ENCODE measurements at regions not wholly inside any gene's neighbourhood (a gene's known extent, or its start where the extent isn't known, plus 50 kb on each side); places are given as distances from the start of the nearest gene placed in this dataset.

DNA sequence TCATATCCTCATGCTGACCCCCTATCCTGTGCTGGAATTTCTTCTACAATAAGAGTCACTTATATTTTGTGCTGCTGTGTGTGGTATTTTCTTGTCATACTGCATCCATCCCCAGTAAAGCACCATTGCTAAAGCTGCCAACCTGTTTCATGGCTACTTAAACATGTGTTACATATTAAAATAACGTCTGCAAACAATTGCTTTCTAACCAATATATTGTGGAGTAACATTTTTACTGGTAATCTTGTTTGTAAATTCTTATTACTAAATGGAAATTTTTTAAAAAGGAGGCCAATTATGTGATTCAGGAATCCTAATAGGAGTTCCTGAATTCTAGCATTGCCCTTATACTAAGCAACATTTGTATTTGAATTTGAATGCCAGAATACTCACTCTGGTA is 160.3 kb upstream of the VEGFC start:
- Histone ChIP-seq H3K4me1 (ENCODE audit: control insufficient read depth in 2 of 3, insufficient read depth in 2 of 3, low read depth in 1 of 3, low read length in 3 of 3) (peaks cover 0 to 4% (median 0%) of the 10 kb centered on the region in 3 donors), H3K27ac (ENCODE audit: low read depth in 2 of 2, low read length in 2 of 2) (no peak overlapping the region), H3K4me3 (ENCODE audit: low read length in 3 of 3) (no peak overlapping the region), H3K9ac (ENCODE audit: low read length in 3 of 3) (no peak overlapping the region), H3K9me3 (ENCODE audit: control insufficient read depth in 2 of 3, insufficient read depth in 1 of 3, low read length in 3 of 3) (no peaks in the 10 kb centered on the region), H3K27me3 (ENCODE audit: control insufficient read depth, insufficient read depth, low read length) (no peaks in the 10 kb centered on the region), H3K36me3 (ENCODE audit: control insufficient read depth in 2 of 3, insufficient read depth in 3 of 3, low read length in 3 of 3) (no peaks in the 10 kb centered on the region)
- intact Hi-C loops (cut with DNase I) = no loop called here
- no peak for DNase-seq
- no peak for FAIRE-seq
- TF ChIP-seq, protein P1, sequence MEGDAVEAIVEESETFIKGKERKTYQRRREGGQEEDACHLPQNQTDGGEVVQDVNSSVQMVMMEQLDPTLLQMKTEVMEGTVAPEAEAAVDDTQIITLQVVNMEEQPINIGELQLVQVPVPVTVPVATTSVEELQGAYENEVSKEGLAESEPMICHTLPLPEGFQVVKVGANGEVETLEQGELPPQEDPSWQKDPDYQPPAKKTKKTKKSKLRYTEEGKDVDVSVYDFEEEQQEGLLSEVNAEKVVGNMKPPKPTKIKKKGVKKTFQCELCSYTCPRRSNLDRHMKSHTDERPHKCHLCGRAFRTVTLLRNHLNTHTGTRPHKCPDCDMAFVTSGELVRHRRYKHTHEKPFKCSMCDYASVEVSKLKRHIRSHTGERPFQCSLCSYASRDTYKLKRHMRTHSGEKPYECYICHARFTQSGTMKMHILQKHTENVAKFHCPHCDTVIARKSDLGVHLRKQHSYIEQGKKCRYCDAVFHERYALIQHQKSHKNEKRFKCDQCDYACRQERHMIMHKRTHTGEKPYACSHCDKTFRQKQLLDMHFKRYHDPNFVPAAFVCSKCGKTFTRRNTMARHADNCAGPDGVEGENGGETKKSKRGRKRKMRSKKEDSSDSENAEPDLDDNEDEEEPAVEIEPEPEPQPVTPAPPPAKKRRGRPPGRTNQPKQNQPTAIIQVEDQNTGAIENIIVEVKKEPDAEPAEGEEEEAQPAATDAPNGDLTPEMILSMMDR (IDR thresholded peaks at IDR 0.05; ENCODE audit: borderline replicate concordance, extremely low read depth, insufficient read depth) = no peak

DNA sequence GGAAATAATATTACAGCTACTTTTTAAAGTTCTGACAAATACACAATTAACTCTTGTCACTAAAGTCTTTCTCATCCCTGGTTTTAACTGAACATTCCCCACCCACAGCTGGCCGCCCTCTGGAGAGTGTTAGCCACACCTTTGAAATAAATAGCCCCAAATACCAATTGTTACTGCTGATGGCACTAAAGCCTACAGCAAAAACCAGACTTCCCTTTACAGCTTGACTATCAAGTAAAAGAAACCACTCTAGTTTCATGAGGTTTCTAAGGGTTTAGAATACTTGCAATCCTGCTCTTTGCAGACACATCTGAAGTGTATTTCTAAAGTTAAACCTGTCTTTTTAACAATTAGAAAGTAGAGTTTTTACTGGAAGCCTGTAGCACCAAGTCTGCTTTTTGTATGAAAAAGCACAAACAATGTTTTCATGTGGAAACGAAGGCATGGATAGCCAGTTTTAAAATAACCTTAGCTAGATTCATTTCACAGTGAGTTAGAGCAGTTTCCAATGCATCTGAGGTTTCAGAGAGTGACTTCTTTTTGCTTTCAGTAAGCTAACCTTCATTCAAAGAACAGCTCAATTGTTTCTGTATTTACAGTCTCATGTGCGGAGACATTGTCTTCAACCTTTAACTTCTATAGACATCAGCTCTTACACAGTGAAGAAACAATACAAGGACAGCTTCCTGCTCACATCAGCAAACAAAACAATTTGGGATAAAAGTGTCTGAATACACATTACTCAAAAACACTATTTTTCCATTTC is 164.8 kb upstream of the VEGFC start:
- Histone ChIP-seq H3K4me3 (ENCODE audit: low read length in 3 of 3) (no peak overlapping the region), H3K9ac (ENCODE audit: low read length in 3 of 3) (no peak overlapping the region), H3K9me3 (ENCODE audit: control insufficient read depth in 2 of 3, insufficient read depth in 1 of 3, low read length in 3 of 3) (no peaks in the 10 kb centered on the region), H3K27ac (ENCODE audit: low read depth in 2 of 2, low read length in 2 of 2) (no peak overlapping the region), H3K27me3 (ENCODE audit: control insufficient read depth, insufficient read depth, low read length) (no peaks in the 10 kb centered on the region), H3K4me1 (ENCODE audit: control insufficient read depth in 2 of 3, insufficient read depth in 2 of 3, low read depth in 1 of 3, low read length in 3 of 3) (no peaks in the 10 kb centered on the region), H3K36me3 (ENCODE audit: control insufficient read depth in 2 of 3, insufficient read depth in 3 of 3, low read length in 3 of 3) (no peaks in the 10 kb centered on the region)
- DNase-seq (no peak), FAIRE-seq (no peak)
- TF ChIP-seq, protein P1 (IDR thresholded peaks at IDR 0.05; ENCODE audit: borderline replicate concordance, extremely low read depth, insufficient read depth) = no peak
- intact Hi-C loops (cut with DNase I) = no loop called here

DNA sequence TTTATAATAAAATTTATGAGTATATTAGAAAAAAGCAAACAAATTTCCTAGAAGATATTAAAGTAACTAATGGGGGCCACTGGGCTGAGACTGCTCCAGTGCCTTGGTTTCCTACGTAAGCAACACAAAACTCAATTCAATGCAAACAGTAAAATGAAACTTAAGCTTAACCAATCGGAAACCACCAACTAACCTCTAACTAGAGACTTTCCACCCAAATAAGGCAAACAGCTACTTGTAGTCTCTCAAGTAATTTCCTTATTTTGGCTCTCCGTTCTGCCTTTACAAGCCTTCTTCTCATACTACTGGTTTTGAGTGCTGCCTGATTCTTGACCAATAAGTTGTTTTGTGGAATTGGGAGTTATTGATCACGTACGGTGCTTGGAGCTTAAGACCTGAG is 167.3 kb upstream of the VEGFC start:
- H3K9me3 ChIP-seq (ENCODE audit: control insufficient read depth in 2 of 3, insufficient read depth in 1 of 3, low read length in 3 of 3) = no peaks in the 10 kb centered on the region
- H3K4me3 ChIP-seq (ENCODE audit: low read length in 3 of 3) = no peak overlapping the region
- TF ChIP-seq, protein P1 (IDR thresholded peaks at IDR 0.05; ENCODE audit: borderline replicate concordance, extremely low read depth, insufficient read depth) = no peak
- no peak for FAIRE-seq
- H3K36me3 ChIP-seq (ENCODE audit: control insufficient read depth in 2 of 3, insufficient read depth in 3 of 3, low read length in 3 of 3) = no peaks in the 10 kb centered on the region
- DNase-seq = no peak
- no peaks in the 10 kb centered on the region for H3K4me1 ChIP-seq (ENCODE audit: control insufficient read depth in 2 of 3, insufficient read depth in 2 of 3, low read depth in 1 of 3, low read length in 3 of 3)
- H3K27me3 ChIP-seq (ENCODE audit: control insufficient read depth, insufficient read depth, low read length) = no peaks in the 10 kb centered on the region
- no peak overlapping the region for H3K27ac ChIP-seq (ENCODE audit: low read depth in 2 of 2, low read length in 2 of 2)
- intact Hi-C loops (cut with DNase I) = no loop called here
- H3K9ac ChIP-seq (ENCODE audit: low read length in 3 of 3) = no peak overlapping the region

DNA sequence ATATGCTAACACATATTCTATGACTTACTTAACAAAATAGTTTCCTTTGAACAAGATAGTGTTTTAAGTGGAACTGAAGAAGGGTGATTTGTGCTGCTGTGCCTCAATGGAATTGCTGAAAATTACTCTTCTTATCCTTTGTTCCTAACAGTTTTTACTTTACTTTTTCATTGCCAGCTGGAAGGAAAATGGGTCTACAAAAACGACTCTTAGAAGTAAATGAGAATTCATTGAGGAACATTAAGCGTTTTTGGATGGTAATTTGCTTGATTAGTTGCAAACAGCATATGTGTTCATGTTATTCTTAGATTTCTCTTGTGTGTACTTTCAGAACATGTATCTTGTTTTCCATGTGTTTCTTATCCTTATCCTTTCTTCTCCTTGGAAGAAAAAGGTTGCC is 170.4 kb upstream of the VEGFC start:
- no peak for FAIRE-seq
- no peak overlapping the region for H3K9ac ChIP-seq (ENCODE audit: low read length in 3 of 3)
- intact Hi-C loops (cut with DNase I) = no loop called here
- H3K4me1 ChIP-seq (ENCODE audit: control insufficient read depth in 2 of 3, insufficient read depth in 2 of 3, low read depth in 1 of 3, low read length in 3 of 3) = no peaks in the 10 kb centered on the region
- no peaks in the 10 kb centered on the region for H3K27me3 ChIP-seq (ENCODE audit: control insufficient read depth, insufficient read depth, low read length)
- TF ChIP-seq, protein P1 (IDR thresholded peaks at IDR 0.05; ENCODE audit: borderline replicate concordance, extremely low read depth, insufficient read depth) = no peak
- DNase-seq = no peak
- H3K4me3 ChIP-seq (ENCODE audit: low read length in 3 of 3) = no peak overlapping the region
- no peaks in the 10 kb centered on the region for H3K36me3 ChIP-seq (ENCODE audit: control insufficient read depth in 2 of 3, insufficient read depth in 3 of 3, low read length in 3 of 3)
- H3K9me3 ChIP-seq (ENCODE audit: control insufficient read depth in 2 of 3, insufficient read depth in 1 of 3, low read length in 3 of 3) = no peaks in the 10 kb centered on the region
- H3K27ac ChIP-seq (ENCODE audit: low read depth in 2 of 2, low read length in 2 of 2) = no peak overlapping the region
